ENCODE measurements at regions not wholly inside any gene's neighbourhood (a gene's known extent, or its start where the extent isn't known, plus 50 kb on each side); places are given as distances from the start of the nearest gene placed in this dataset.

GRCh38 chr4:141467225-141467624 is 169.2 kb upstream of the IL15 start:
- no peaks in the 10 kb centered on the region for H3K9me3 ChIP-seq (ENCODE audit: insufficient read depth in 2 of 2, low read depth in 1 of 2, low read length in 1 of 2)
- H3K4ac ChIP-seq (replicated peaks; ENCODE audit: insufficient read length, low read depth, low read length): no peak overlapping the region
- FAIRE-seq (no peak), DNase-seq (ENCODE audit: low read depth in 1 of 2, low spot score in 2 of 2) (no peak)
- no peak overlapping the region for H3K56ac ChIP-seq (replicated peaks; ENCODE audit: insufficient read length, low read depth, low read length)
- CTCF ChIA-PET (ENCODE audit: partially characterized antibody): no interaction called here
- H3K4me2 ChIP-seq (ENCODE audit: insufficient read depth in 1 of 2, low read depth in 2 of 2, low read length in 2 of 2): no peak overlapping the region
- H2BK20ac ChIP-seq (ENCODE audit: low read length): no peak overlapping the region
- no peak overlapping the region for H2AFZ ChIP-seq (ENCODE audit: low read length)
- H3K4me1 ChIP-seq (replicated peaks in 1 of 4; ENCODE audit: control insufficient read depth in 3 of 4, insufficient read depth in 4 of 4, low read length in 3 of 4): no peaks in the 10 kb centered on the region
- H3K23me2 ChIP-seq (ENCODE audit: low read depth, low read length): no peaks in the 10 kb centered on the region
- H3K79me1 ChIP-seq (ENCODE audit: low read depth, low read length): no peaks in the 10 kb centered on the region
- TF ChIP-seq GTF2F1 (IDR thresholded peaks at IDR 0.05; ENCODE audit: borderline replicate concordance, low read depth, low read length) (no peak), CHD1 (IDR thresholded peaks at IDR 0.05; ENCODE audit: low read depth, low read length) (no peak)
- no peak overlapping the region for H3K9ac ChIP-seq (replicated peaks in 1 of 4; ENCODE audit: extremely low read depth in 1 of 4, low read depth in 3 of 4, low read length in 3 of 4)
- H2AK5ac ChIP-seq (ENCODE audit: low read depth, low read length): no peak overlapping the region
- no peaks in the 10 kb centered on the region for H3K27me3 ChIP-seq (replicated peaks in 1 of 4; ENCODE audit: control insufficient read depth in 3 of 4, extremely low read depth in 1 of 4, insufficient read depth in 3 of 4, low read length in 3 of 4)
- no peak overlapping the region for H4K5ac ChIP-seq (ENCODE audit: insufficient read length, low read depth, low read length)
- H3K23ac ChIP-seq (ENCODE audit: insufficient read length): no peak overlapping the region
- H4K20me1 ChIP-seq (replicated peaks in 1 of 2; ENCODE audit: control insufficient read depth in 1 of 2, insufficient read depth in 2 of 2, low read length in 2 of 2): no peaks in the 10 kb centered on the region
- POLR2A ChIA-PET (ENCODE audit: partially characterized antibody): no interaction called here
- H4K91ac ChIP-seq (replicated peaks; ENCODE audit: insufficient read length, low read length): no peak overlapping the region
- H3K27ac ChIP-seq (ENCODE audit: low read depth, low read length): no peak overlapping the region
- no peak overlapping the region for H2BK12ac ChIP-seq (ENCODE audit: low read depth, low read length)
- no peaks in the 10 kb centered on the region for H3K79me2 ChIP-seq (ENCODE audit: control insufficient read depth in 1 of 2, insufficient read depth in 2 of 2, low read length in 2 of 2)
- no peak overlapping the region for H3K18ac ChIP-seq (ENCODE audit: extremely low read depth, low read length)
- H3K4me3 ChIP-seq (ENCODE audit: extremely low read depth in 1 of 4, insufficient read depth in 2 of 4, low read depth in 3 of 4, low read length in 4 of 4): no peak overlapping the region
- no peak overlapping the region for H4K8ac ChIP-seq (ENCODE audit: extremely low read depth, insufficient read depth, low read length)
- H2BK15ac ChIP-seq (ENCODE audit: low read length): no peak overlapping the region
- WGBS, 2 experiments (ENCODE audit: extremely low coverage in 1 of 2, insufficient coverage in 1 of 2, insufficient read length in 1 of 2, insufficient replicate concordance in 2 of 2, low coverage in 1 of 2, low lambda C conversion rate in 2 of 2, missing lambda C conversion rate in 1 of 2): 85% methylated on average over 2 of the region's 2 CpGs; no CpG with 5 or more reads in 1 of the 2 experiments
- H3K14ac ChIP-seq (ENCODE audit: insufficient read length): no peak overlapping the region
- H2BK5ac ChIP-seq (ENCODE audit: low read depth, low read length): no peak overlapping the region
- H3K36me3 ChIP-seq (ENCODE audit: control insufficient read depth in 2 of 4, insufficient read depth in 4 of 4, low read length in 3 of 4): no peaks in the 10 kb centered on the region
- H2BK120ac ChIP-seq (replicated peaks; ENCODE audit: low read depth, low read length): no peak overlapping the region

Measured in H1 (cell line).